Neural progenitor cell (in vitro differentiated cells): ENCODE measurements at regions not wholly inside any gene's neighbourhood (a gene's known extent, or its start where the extent isn't known, plus 50 kb on each side); places are given as distances from the start of the nearest gene placed in this dataset.

Source experiments
- DNase-seq: peaks from one replicate; pipeline ENCODE4 v3.0.0-alpha.2; 2016; ENCODE audit warnings: low spot score
- H2AFZ ChIP-seq: fragments of 200-600 bp; sonication (generic); replicated peaks from 2 replicates; pipeline ENCODE4 v1.6.1; 2016; ENCODE audit warnings: antibody characterized with exemption
- H3F3A ChIP-seq: fragments of 200-600 bp; sonication (generic); 2 replicates; pipeline ENCODE4 v1.6.1; 2016; ENCODE audit warnings: antibody characterized with exemption, low read depth
- H3K27ac ChIP-seq: fragments of 200-600 bp; sonication (generic); 2 replicates; pipeline ENCODE4 v1.5.1; 2016; ENCODE audit warnings: mild to moderate bottlenecking
- H3K27me3 ChIP-seq: fragments of 200-600 bp; sonication (generic); 2 replicates; pipeline ENCODE4 v1.6.1; 2016; ENCODE audit warnings: mild to moderate bottlenecking, moderate library complexity
- H3K36me3 ChIP-seq: fragments of 200-600 bp; sonication (generic); 2 replicates; pipeline ENCODE4 v1.5.1; 2016
- H3K4me1 ChIP-seq: fragments of 200-600 bp; sonication (generic); 2 replicates; pipeline ENCODE4 v1.6.1; 2016; ENCODE audit warnings: mixed run types
- H3K4me2 ChIP-seq: fragments of 200-600 bp; sonication (generic); 2 replicates; pipeline ENCODE4 v1.6.1; 2016
- H3K4me3 ChIP-seq: fragments of 200-600 bp; sonication (generic); 2 replicates; pipeline ENCODE4 v1.5.1; 2016
- H3K79me2 ChIP-seq: fragments of 200-600 bp; sonication (generic); 2 replicates; pipeline ENCODE4 v1.6.1; 2016; ENCODE audit warnings: low read depth
- H3K9ac ChIP-seq: fragments of 200-600 bp; sonication (generic); 2 replicates; pipeline ENCODE4 v1.6.1; 2016
- H3K9me3 ChIP-seq: fragments of 200-600 bp; sonication (generic); 2 replicates; pipeline ENCODE4 v1.5.1; 2016; ENCODE audit warnings: low read depth
- H4K20me1 ChIP-seq: fragments of 200-600 bp; sonication (generic); 2 replicates; pipeline ENCODE4 v1.6.1; 2016; ENCODE audit warnings: low read depth
- H3K27ac Mint-ChIP-seq: 3 replicates; pipeline ENCODE4 v1.8.0; 2021; ENCODE audit warnings: mixed read lengths
- H3K27me3 Mint-ChIP-seq: 2 replicates; pipeline ENCODE4 v1.8.0; 2022; ENCODE audit warnings: low read depth, mild to moderate bottlenecking, inconsistent platforms, moderate library complexity, mixed read lengths; ENCODE audit not compliant: insufficient read depth
- H3K36me3 Mint-ChIP-seq: 3 replicates; pipeline ENCODE4 v1.8.0; 2021; ENCODE audit warnings: mixed read lengths
- H3K4me1 Mint-ChIP-seq: 3 replicates; pipeline ENCODE4 v1.8.0; 2021; ENCODE audit warnings: mixed read lengths
- H3K4me3 Mint-ChIP-seq: 3 replicates; pipeline ENCODE4 v1.8.0; 2021; ENCODE audit warnings: mild to moderate bottlenecking, moderate library complexity, mixed read lengths
- H3K9me3 Mint-ChIP-seq: 3 replicates; pipeline ENCODE4 v1.8.0; 2020; ENCODE audit warnings: mixed read lengths
- CTCF ChIP-seq: fragments of 200-600 bp; sonication (generic); IDR thresholded peaks from 2 replicates; pipeline ENCODE4 v1.5.1; 2017; ENCODE audit warnings: antibody characterized with exemption, mild to moderate bottlenecking
- EZH2 ChIP-seq: fragments of 200-600 bp; sonication (generic); IDR thresholded peaks from 2 replicates; pipeline ENCODE4 v1.6.1; 2017; ENCODE audit warnings: antibody characterized with exemption, mild to moderate bottlenecking, moderate library complexity
- EZH2phosphoT487 ChIP-seq: fragments of 200-600 bp; sonication (generic); IDR thresholded peaks from 2 replicates; pipeline ENCODE4 v1.6.1; 2017; ENCODE audit warnings: antibody characterized with exemption

GRCh38 chr6:99031957-99032356, 84.2 kb upstream of the FBXL4 start:
- DNase-seq: no peak
- no peaks in the 10 kb centered on the region for H3F3A ChIP-seq
- Mint-ChIP-seq H3K27ac (no peak overlapping the region), H3K27me3 (no peaks in the 10 kb centered on the region), H3K36me3 (no peaks in the 10 kb centered on the region), H3K4me1 (no peaks in the 10 kb centered on the region), H3K9me3 (peaks cover 2% of the 10 kb centered on the region), H3K4me3 (no peak overlapping the region)
- no peak overlapping the region for H3K27ac ChIP-seq
- H3K4me2 ChIP-seq: no peak overlapping the region
- no peaks in the 10 kb centered on the region for H3K79me2 ChIP-seq
- no peaks in the 10 kb centered on the region for H4K20me1 ChIP-seq
- no peak overlapping the region for H3K9ac ChIP-seq
- no peaks in the 10 kb centered on the region for H3K4me1 ChIP-seq
- H3K9me3 ChIP-seq: no peaks in the 10 kb centered on the region
- no peaks in the 10 kb centered on the region for H3K36me3 ChIP-seq
- TF ChIP-seq EZH2phosphoT487 (no peak), EZH2 (no peak), CTCF (no peak)
- no peak overlapping the region for H2AFZ ChIP-seq
- H3K4me3 ChIP-seq: no peak overlapping the region
- no peaks in the 10 kb centered on the region for H3K27me3 ChIP-seq

GRCh38 chr6:99030915-99031314, 83.2 kb upstream of the FBXL4 start:
- Histone ChIP-seq H3K9me3 (no peaks in the 10 kb centered on the region), H3K4me3 (no peak overlapping the region), H2AFZ (no peak overlapping the region), H3K4me1 (no peaks in the 10 kb centered on the region), H3K36me3 (no peaks in the 10 kb centered on the region), H3K9ac (no peak overlapping the region), H3F3A (no peaks in the 10 kb centered on the region), H3K27me3 (no peaks in the 10 kb centered on the region), H3K79me2 (no peaks in the 10 kb centered on the region), H3K4me2 (no peak overlapping the region), H4K20me1 (no peaks in the 10 kb centered on the region), H3K27ac (no peak overlapping the region)
- no peak overlapping the region for H3K4me3 Mint-ChIP-seq
- H3K36me3 Mint-ChIP-seq: peaks cover 5% of the 10 kb centered on the region
- no peak for DNase-seq
- H3K27me3 Mint-ChIP-seq: peaks cover 1% of the 10 kb centered on the region
- H3K4me1 Mint-ChIP-seq: no peaks in the 10 kb centered on the region
- TF ChIP-seq EZH2phosphoT487 (no peak), CTCF (no peak), EZH2 (no peak)
- H3K9me3 Mint-ChIP-seq: peaks cover 12% of the 10 kb centered on the region
- no peak overlapping the region for H3K27ac Mint-ChIP-seq

- no peak overlapping the region for H3K4me3 Mint-ChIP-seq
- H2AFZ ChIP-seq: no peak overlapping the region
- H3K79me2 ChIP-seq: no peaks in the 10 kb centered on the region
- H4K20me1 ChIP-seq: no peaks in the 10 kb centered on the region
- H3K4me2 ChIP-seq: no peak overlapping the region
- H3F3A ChIP-seq: no peaks in the 10 kb centered on the region
- no peak overlapping the region for H3K27ac Mint-ChIP-seq
- DNase-seq: peak; percentile 30
- peaks cover 12% of the 10 kb centered on the region for H3K27me3 Mint-ChIP-seq
- peaks cover 8% of the 10 kb centered on the region for H3K36me3 Mint-ChIP-seq
- no peaks in the 10 kb centered on the region for H3K4me1 Mint-ChIP-seq
- H3K27ac ChIP-seq: no peak overlapping the region
- H3K4me1 ChIP-seq: no peaks in the 10 kb centered on the region
- H3K36me3 ChIP-seq: no peaks in the 10 kb centered on the region
- H3K9ac ChIP-seq: no peak overlapping the region
- H3K9me3 ChIP-seq: no peaks in the 10 kb centered on the region
- no peaks in the 10 kb centered on the region for H3K27me3 ChIP-seq
- H3K9me3 Mint-ChIP-seq: peaks cover 24% of the 10 kb centered on the region
- H3K4me3 ChIP-seq: no peak overlapping the region
- TF ChIP-seq CTCF: no peak
- no peak for TF ChIP-seq EZH2
- no peak for TF ChIP-seq EZH2phosphoT487
Measured at GRCh38 chr6:99026135-99026534, 78.4 kb upstream of the FBXL4 start.

GRCh38 chr6:99024089-99024488, 76.3 kb upstream of the FBXL4 start:
- Mint-ChIP-seq H3K27me3 (peaks cover 17% of the 10 kb centered on the region), H3K36me3 (peaks cover 8% of the 10 kb centered on the region), H3K9me3 (peaks cover 24% of the 10 kb centered on the region), H3K4me3 (no peak overlapping the region), H3K4me1 (no peaks in the 10 kb centered on the region), H3K27ac (no peak overlapping the region)
- no peak for TF ChIP-seq EZH2phosphoT487
- TF ChIP-seq CTCF: no peak
- no peak for TF ChIP-seq EZH2
- H3K4me3 ChIP-seq: no peak overlapping the region
- DNase-seq: no peak
- H3K79me2 ChIP-seq: no peaks in the 10 kb centered on the region
- no peaks in the 10 kb centered on the region for H3K4me1 ChIP-seq
- no peaks in the 10 kb centered on the region for H3K36me3 ChIP-seq
- no peak overlapping the region for H3K9ac ChIP-seq
- no peak overlapping the region for H3K4me2 ChIP-seq
- H4K20me1 ChIP-seq: no peaks in the 10 kb centered on the region
- no peaks in the 10 kb centered on the region for H3K27me3 ChIP-seq
- no peak overlapping the region for H2AFZ ChIP-seq
- no peak overlapping the region for H3K27ac ChIP-seq
- no peaks in the 10 kb centered on the region for H3K9me3 ChIP-seq
- no peaks in the 10 kb centered on the region for H3F3A ChIP-seq
